Ishikawa (cell line): ENCODE measurements at regions not wholly inside any gene's neighbourhood (a gene's known extent, or its start where the extent isn't known, plus 50 kb on each side); places are given as distances from the start of the nearest gene placed in this dataset.

Experiments
- CEBPB ChIP-seq: IDR thresholded peaks from 2 replicates; pipeline ENCODE4 v1.6.1; 2012
- CREB1 ChIP-seq: IDR thresholded peaks from 2 replicates; pipeline ENCODE4 v1.6.1; 2012; ENCODE audit warnings: low read depth
- EGR1 ChIP-seq: IDR thresholded peaks from 2 replicates; pipeline ENCODE4 v1.6.1; 2012
- EP300 ChIP-seq: IDR thresholded peaks from 2 replicates; pipeline ENCODE4 v1.6.1; 2012; ENCODE audit warnings: borderline replicate concordance
- FOXM1 ChIP-seq: IDR thresholded peaks from 2 replicates; pipeline ENCODE4 v1.6.1; 2012; ENCODE audit warnings: low read depth, borderline replicate concordance
- NFIC ChIP-seq: IDR thresholded peaks from 2 replicates; pipeline ENCODE4 v1.6.1; 2012
- RAD21 ChIP-seq: IDR thresholded peaks from 2 replicates; pipeline ENCODE4 v1.6.1; 2012; ENCODE audit warnings: low read depth
- TAF1 ChIP-seq: IDR thresholded peaks from 2 replicates; pipeline ENCODE4 v1.6.1; 2012; ENCODE audit warnings: low read depth, mild to moderate bottlenecking
- TCF12 ChIP-seq: IDR thresholded peaks from 2 replicates; pipeline ENCODE4 v1.6.1; 2012; ENCODE audit warnings: low read depth
- TEAD4 ChIP-seq: IDR thresholded peaks from 2 replicates; pipeline ENCODE4 v1.6.1; 2012
- USF1 ChIP-seq: IDR thresholded peaks from 2 replicates; pipeline ENCODE4 v1.6.1; 2012
- YY1 ChIP-seq: IDR thresholded peaks from 2 replicates; pipeline ENCODE4 v1.6.1; 2012; ENCODE audit warnings: low read depth
- ZBTB7A ChIP-seq: IDR thresholded peaks from 2 replicates; pipeline ENCODE4 v1.6.1; 2012; ENCODE audit warnings: low read depth
- TF ChIP-seq, protein P1 (sequence below): IDR thresholded peaks from 2 replicates; pipeline ENCODE4 v1.6.1; 2012; ENCODE audit warnings: low read depth, mild to moderate bottlenecking
- TF ChIP-seq, protein P2 (sequence below): IDR thresholded peaks from 2 replicates; pipeline ENCODE4 v1.6.1; 2012

- TF ChIP-seq, protein P1, sequence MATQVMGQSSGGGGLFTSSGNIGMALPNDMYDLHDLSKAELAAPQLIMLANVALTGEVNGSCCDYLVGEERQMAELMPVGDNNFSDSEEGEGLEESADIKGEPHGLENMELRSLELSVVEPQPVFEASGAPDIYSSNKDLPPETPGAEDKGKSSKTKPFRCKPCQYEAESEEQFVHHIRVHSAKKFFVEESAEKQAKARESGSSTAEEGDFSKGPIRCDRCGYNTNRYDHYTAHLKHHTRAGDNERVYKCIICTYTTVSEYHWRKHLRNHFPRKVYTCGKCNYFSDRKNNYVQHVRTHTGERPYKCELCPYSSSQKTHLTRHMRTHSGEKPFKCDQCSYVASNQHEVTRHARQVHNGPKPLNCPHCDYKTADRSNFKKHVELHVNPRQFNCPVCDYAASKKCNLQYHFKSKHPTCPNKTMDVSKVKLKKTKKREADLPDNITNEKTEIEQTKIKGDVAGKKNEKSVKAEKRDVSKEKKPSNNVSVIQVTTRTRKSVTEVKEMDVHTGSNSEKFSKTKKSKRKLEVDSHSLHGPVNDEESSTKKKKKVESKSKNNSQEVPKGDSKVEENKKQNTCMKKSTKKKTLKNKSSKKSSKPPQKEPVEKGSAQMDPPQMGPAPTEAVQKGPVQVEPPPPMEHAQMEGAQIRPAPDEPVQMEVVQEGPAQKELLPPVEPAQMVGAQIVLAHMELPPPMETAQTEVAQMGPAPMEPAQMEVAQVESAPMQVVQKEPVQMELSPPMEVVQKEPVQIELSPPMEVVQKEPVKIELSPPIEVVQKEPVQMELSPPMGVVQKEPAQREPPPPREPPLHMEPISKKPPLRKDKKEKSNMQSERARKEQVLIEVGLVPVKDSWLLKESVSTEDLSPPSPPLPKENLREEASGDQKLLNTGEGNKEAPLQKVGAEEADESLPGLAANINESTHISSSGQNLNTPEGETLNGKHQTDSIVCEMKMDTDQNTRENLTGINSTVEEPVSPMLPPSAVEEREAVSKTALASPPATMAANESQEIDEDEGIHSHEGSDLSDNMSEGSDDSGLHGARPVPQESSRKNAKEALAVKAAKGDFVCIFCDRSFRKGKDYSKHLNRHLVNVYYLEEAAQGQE = no peak
- TF ChIP-seq TCF12 = no peak
Observed at GRCh38 chrX:43589735-43590134, 66.4 kb upstream of the MAOA start.

DNA sequence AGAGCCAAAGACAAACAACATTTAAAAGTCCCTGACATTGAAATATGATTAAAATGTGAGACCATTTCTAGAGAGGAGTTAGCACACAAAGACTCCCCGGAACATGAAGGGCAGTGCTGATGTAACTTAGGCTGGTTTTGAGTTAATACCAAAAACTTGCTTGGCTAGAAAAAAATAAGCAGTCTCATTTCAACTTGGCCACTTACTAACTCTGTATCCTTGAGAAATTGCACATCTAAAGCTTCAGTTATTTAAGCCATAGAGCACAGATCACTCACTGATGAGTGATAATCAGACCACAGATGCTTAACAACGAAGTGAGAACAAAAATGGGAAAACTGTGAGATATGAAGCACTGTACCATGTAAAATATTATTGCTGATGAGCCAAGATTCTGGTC, 65.9 kb upstream of the MAOA start:
- TF ChIP-seq TAF1 (no peak), NFIC (no peak), EGR1 (no peak), RAD21 (no peak), USF1 (no peak), EP300 (no peak), TEAD4 (no peak), CEBPB (no peak), YY1 (no peak), CREB1 (no peak), ZBTB7A (no peak), FOXM1 (no peak), TCF12 (no peak)
- TF ChIP-seq, protein P1 = no peak
- TF ChIP-seq, protein P2, sequence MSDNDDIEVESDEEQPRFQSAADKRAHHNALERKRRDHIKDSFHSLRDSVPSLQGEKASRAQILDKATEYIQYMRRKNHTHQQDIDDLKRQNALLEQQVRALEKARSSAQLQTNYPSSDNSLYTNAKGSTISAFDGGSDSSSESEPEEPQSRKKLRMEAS = no peak

GRCh38 chrX:43592597-43592996, 63.5 kb upstream of the MAOA start:
- TF ChIP-seq TAF1 (no peak), FOXM1 (no peak), NFIC (no peak), YY1 (no peak), EGR1 (no peak), EP300 (no peak), CREB1 (no peak), TEAD4 (no peak), ZBTB7A (no peak), TCF12 (no peak), CEBPB (no peak), RAD21 (no peak), USF1 (no peak)
- TF ChIP-seq, protein P1 = no peak
- TF ChIP-seq, protein P2 = no peak

DNA sequence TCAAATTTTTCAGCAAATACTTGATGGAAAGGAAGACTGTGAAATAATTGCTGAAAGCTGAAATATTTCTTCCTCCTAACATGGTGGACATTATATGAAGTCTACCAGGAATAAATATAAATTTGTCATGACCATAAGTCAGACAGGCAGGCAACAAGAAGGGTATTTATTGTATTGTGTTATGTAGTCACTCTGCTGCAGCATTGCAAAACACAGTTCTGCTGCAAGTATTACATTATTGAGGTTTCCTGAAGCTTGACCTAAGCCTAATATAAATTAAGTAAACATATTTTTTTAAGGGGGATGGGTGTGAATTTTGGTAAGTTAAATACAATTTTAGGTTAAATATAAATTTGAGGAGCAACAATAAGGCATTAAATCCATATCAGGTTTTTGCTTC, 60.2 kb upstream of the MAOA start:
- no peak for TF ChIP-seq NFIC
- TF ChIP-seq FOXM1 = no peak
- no peak for TF ChIP-seq USF1

DNA sequence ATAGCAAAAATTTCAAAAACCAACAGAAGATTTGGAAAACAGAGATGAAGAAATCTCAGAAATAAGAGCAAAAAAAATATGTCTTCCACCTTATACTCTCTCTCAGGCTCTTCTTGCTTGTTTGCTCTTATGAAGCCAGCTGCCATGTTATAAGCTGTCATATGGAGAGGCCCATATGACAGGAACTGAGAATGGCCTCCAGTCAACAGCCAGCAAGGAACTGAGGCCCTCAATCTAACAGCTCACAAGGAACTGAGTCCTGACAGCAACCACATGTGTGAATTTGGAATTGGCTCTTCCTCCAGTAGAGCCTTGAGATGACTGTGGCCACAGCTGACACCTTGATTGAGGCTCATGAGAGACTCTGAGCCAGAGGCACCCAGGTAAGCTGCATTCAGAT, 51.3 kb upstream of the MAOA start:
- TF ChIP-seq USF1 = no peak
- TF ChIP-seq EP300 = no peak
- no peak for TF ChIP-seq CREB1
- no peak for TF ChIP-seq ZBTB7A
- no peak for TF ChIP-seq EGR1
- TF ChIP-seq, protein P2 = no peak
- TF ChIP-seq NFIC = no peak
- TF ChIP-seq TEAD4 = no peak
- no peak for TF ChIP-seq TAF1
- TF ChIP-seq, protein P1 = no peak
- TF ChIP-seq FOXM1 = no peak
